NB4 (cell line): ENCODE measurements at regions not wholly inside any gene's neighbourhood (a gene's known extent, or its start where the extent isn't known, plus 50 kb on each side); places are given as distances from the start of the nearest gene placed in this dataset.

Experiments
- DNase-seq: peaks from one replicate; pipeline ENCODE4 v3.0.0; 2010; ENCODE audit warnings: low read depth
- H3K4me3 ChIP-seq: one replicate; pipeline ENCODE4 v1.5.1; 2011; ENCODE audit warnings: mild to moderate bottlenecking, low read depth, low read length, moderate library complexity
- CTCF ChIP-seq: IDR thresholded peaks from one replicate; pipeline ENCODE4 v1.5.1; 2012; ENCODE audit warnings: low read depth, low read length
- MAX ChIP-seq: IDR thresholded peaks from 2 replicates; pipeline ENCODE4 v1.6.1; 2011; ENCODE audit warnings: low read depth, low read length
- MYC ChIP-seq: IDR thresholded peaks from 2 replicates; pipeline ENCODE4 v1.6.1; 2011; ENCODE audit warnings: low read depth, low read length
- POLR2A ChIP-seq: IDR thresholded peaks from 2 replicates; pipeline ENCODE4 v1.6.1; 2011; ENCODE audit warnings: mild to moderate bottlenecking; ENCODE audit not compliant: insufficient read length; ENCODE audit errors: extremely low read depth

GRCh38 chr13:55439450-55439849, 1701.3 kb upstream of the PRR20A start:
- no peak for DNase-seq

DNA sequence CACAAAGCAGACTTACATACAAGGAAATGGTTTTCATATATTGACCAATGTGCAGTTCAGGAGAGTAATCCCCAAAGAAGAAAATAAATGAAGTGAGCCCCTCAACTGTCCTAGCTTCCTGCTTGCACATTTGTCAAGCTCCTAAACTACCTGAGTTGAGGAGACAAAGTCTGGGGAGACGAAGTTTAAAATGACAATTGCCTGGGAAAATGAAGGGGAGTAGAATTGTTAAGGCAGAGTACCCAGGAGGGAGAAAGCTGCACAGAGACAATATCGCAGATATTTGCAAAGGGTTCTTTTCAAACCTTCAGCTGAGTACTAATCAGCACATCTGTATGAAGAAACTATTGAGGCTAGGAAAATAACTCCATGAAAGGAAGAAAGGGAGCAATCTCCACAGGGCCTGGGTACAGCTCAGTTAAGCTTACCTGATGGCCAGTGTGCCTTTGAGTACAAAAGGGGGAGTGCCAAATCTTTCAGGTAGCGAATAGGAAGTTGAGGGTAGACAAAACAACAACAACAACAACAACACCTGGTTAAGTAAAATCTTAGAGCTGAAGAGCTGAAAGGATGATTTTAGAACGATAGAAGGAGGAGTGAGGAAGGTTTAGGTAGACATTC, 1700.1 kb upstream of the PRR20A start:
- no peak for TF ChIP-seq MAX
- TF ChIP-seq CTCF: no peak
- TF ChIP-seq MYC: no peak
- no peak for TF ChIP-seq POLR2A
- no peak overlapping the region for H3K4me3 ChIP-seq
- DNase-seq: no peak

More at GRCh38 chr13:55439450-55439849, 1701.3 kb upstream of the PRR20A start:
- no peak overlapping the region for H3K4me3 ChIP-seq
- TF ChIP-seq MYC: no peak
- no peak for TF ChIP-seq MAX
- no peak for TF ChIP-seq CTCF
- no peak for TF ChIP-seq POLR2A

DNA sequence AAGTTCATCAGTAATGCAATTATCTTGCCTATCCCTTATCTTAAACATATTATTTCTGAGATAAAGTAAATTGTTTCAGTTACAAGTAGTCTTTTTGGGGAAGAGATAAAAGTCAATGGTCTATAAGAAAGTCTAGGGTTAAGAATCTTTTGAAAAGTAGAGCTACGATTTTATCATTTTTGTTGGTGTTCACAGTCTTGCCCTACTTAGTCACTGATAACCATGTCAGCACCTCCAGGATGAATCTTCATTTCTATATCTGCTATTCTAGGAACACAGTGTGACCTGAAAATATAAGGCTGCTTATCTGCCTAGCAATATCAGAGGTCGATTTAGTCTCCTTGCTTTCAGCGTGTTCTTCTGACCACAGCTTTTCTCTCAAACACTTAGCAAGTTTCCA, 1676.5 kb upstream of the PRR20A start:
- TF ChIP-seq MAX (no peak), POLR2A (no peak), CTCF (no peak), MYC (no peak)
- no peak overlapping the region for H3K4me3 ChIP-seq
- no peak for DNase-seq

DNA sequence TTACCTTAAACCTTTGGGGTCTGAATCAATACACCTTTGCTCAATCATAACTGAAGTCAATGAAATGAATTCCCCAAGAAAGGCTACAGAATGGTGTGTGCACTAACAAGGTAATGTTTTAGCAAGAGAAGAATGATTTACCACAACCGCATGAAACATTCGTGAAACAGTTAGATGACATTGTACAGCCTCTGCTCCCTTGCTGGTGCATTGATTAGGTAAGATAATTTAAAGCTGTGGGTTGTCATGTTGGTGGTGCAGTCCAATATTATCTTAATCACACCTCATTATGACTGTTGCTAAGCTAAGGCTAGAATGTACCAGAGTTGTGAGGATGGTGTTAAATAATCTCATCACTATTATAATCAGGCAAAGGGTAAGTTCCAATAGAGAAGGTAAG, 1673.2 kb upstream of the PRR20A start:
- no peak for TF ChIP-seq CTCF
- TF ChIP-seq MYC: no peak
- TF ChIP-seq POLR2A: no peak
- no peak for TF ChIP-seq MAX
- DNase-seq: no peak

GRCh38 chr13:55483626-55484158, 1657.0 kb upstream of the PRR20A start:
- TF ChIP-seq POLR2A: no peak
- TF ChIP-seq MAX: no peak
- no peak for TF ChIP-seq CTCF
- no peak for TF ChIP-seq MYC
- DNase-seq: no peak
- H3K4me3 ChIP-seq: no peak overlapping the region

More for the DNA sequence above, 1673.2 kb upstream of the PRR20A start:
- H3K4me3 ChIP-seq: no peak overlapping the region

- no peak for DNase-seq
- no peak overlapping the region for H3K4me3 ChIP-seq
- no peak for TF ChIP-seq MYC
- no peak for TF ChIP-seq POLR2A
- TF ChIP-seq CTCF: no peak
- TF ChIP-seq MAX: no peak
These were observed 1647.4 kb upstream of the PRR20A start for GRCh38 chr13:55493297-55493696.
